Activated CD4-positive, alpha-beta T cell treated with anti-CD3 and anti-CD28 coated beads for 36 hours (primary cell): ENCODE measurements at regions not wholly inside any gene's neighbourhood (a gene's known extent, or its start where the extent isn't known, plus 50 kb on each side); places are given as distances from the start of the nearest gene placed in this dataset.

ENCODE experiments used
- ATAC-seq: fragments of 200-7000 bp; cut with Tn5 transposase; one replicate; pipeline ENCODE4 v1.10.0; 2021; ENCODE audit warnings: mild to moderate bottlenecking, moderate library complexity
- CTCF ChIA-PET: fragments of 350-600 bp; sonication (Branson Sonifier 250); formaldehyde crosslinking; loops from one replicate; lab custom pipeline; 2021; ENCODE audit warnings: antibody characterized with exemption; lab: Charles Lee
- POLR2A ChIA-PET: fragments of 350-600 bp; sonication (Branson Sonifier 250); formaldehyde crosslinking; loops from one replicate; lab custom pipeline; 2021; ENCODE audit warnings: antibody characterized with exemption, inconsistent platforms; lab: Charles Lee
- DNase-seq: peaks from one replicate; pipeline ENCODE4 v3.0.0-alpha.2; 2020
- H3K27ac Mint-ChIP-seq: one replicate; pipeline ENCODE4 v1.8.0; 2021; ENCODE audit warnings: mixed read lengths
- H3K27me3 Mint-ChIP-seq: one replicate; pipeline ENCODE4 v1.8.0; 2021; ENCODE audit warnings: mixed read lengths
- H3K36me3 Mint-ChIP-seq: one replicate; pipeline ENCODE4 v1.8.0; 2021; ENCODE audit warnings: low read depth, mixed read lengths
- H3K4me1 Mint-ChIP-seq: one replicate; pipeline ENCODE4 v1.8.0; 2021; ENCODE audit warnings: mixed read lengths
- H3K4me3 Mint-ChIP-seq: one replicate; pipeline ENCODE4 v1.8.0; 2021; ENCODE audit warnings: mild to moderate bottlenecking, moderate library complexity, mixed read lengths
- H3K9me3 Mint-ChIP-seq: one replicate; pipeline ENCODE4 v1.8.0; 2021; ENCODE audit warnings: low read depth, mixed read lengths
- intact Hi-C, 2 experiments: fragments of 100-400 bp; cut with DNase I in 1 of 2; cut with micrococcal nuclease in 1 of 2; formaldehyde crosslinking; loops; one replicate each; pipeline versions ENCODE4 v1.14.2 to v1.15.1; 2022 to 2024; cut with DNase I, micrococcal nuclease

GRCh38 chr5:143870362-143870761 is 58.4 kb downstream of the HMHB1 start:
- intact Hi-C loops, result no loop called here
- Mint-ChIP-seq H3K4me1 (no peaks in the 10 kb centered on the region), H3K36me3 (no peaks in the 10 kb centered on the region), H3K27me3 (no peaks in the 10 kb centered on the region), H3K4me3 (no peak overlapping the region), H3K27ac (no peak overlapping the region), H3K9me3 (no peaks in the 10 kb centered on the region)
- no peak for DNase-seq
- ChIA-PET POLR2A (no interaction called here), CTCF (interaction anchor here (0.6 kb wide), 1 partner anchor 19 kb away, joined by 3 read pairs; no protein-coding TSS in a partner anchor)
- ATAC-seq, result no peak

DNA sequence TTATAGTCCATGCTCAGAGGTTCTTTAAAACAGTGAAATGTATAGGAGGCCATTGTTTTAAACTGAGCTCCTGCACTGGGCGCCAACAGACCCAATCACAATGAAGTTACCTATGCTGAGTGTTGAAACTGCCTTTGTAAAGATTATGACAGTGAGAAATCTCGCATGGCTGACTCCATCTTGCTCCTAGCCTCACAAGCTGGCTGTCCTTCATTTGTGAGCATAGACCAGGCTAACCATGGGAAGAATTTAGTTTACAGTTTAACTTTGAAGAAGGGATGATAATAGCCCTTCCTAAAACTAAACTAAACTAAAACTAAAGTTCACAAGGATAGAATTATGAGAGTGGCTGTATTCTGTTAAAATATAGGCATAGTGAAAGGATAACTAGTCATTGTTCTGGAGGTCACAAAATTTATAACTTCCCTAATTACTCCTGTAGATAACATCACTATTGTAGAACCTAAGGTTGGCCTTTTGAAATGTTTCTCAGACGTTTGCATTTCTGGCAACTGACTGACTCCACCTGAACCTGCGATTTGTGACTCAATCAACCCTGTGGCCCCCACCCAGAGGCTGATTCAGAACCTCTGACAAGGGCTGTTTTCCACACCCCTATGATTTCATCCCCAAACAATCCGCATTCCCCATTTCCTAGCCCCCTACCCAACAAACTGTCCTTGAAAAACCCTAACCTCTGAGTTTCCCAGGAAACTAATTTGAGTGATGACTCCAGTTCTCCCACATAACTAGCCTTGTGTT is 59.1 kb downstream of the HMHB1 start:
- ChIA-PET CTCF (interaction anchor here (0.6 kb wide), 1 partner anchor 390 kb away, joined by 3 read pairs; no protein-coding TSS in a partner anchor), POLR2A (no interaction called here)
- no peaks in the 10 kb centered on the region for H3K36me3 Mint-ChIP-seq
- ATAC-seq, result no peak
- no peaks in the 10 kb centered on the region for H3K9me3 Mint-ChIP-seq
- H3K4me3 Mint-ChIP-seq, result no peak overlapping the region
- no peak for DNase-seq
- H3K4me1 Mint-ChIP-seq, result no peaks in the 10 kb centered on the region
- no peaks in the 10 kb centered on the region for H3K27me3 Mint-ChIP-seq
- intact Hi-C loops, result no loop called here
- H3K27ac Mint-ChIP-seq, result no peak overlapping the region

GRCh38 chr5:143871672-143872071 is 59.7 kb downstream of the HMHB1 start:
- H3K9me3 Mint-ChIP-seq, result no peaks in the 10 kb centered on the region
- no peaks in the 10 kb centered on the region for H3K4me1 Mint-ChIP-seq
- no peak for ATAC-seq
- no peak overlapping the region for H3K4me3 Mint-ChIP-seq
- intact Hi-C loops, result no loop called here
- ChIA-PET POLR2A (no interaction called here), CTCF (interaction anchor here (0.6 kb wide), 1 partner anchor 389 kb away, joined by 3 read pairs; no protein-coding TSS in a partner anchor)
- no peak for DNase-seq
- no peaks in the 10 kb centered on the region for H3K27me3 Mint-ChIP-seq
- no peaks in the 10 kb centered on the region for H3K36me3 Mint-ChIP-seq
- H3K27ac Mint-ChIP-seq, result no peak overlapping the region

DNA sequence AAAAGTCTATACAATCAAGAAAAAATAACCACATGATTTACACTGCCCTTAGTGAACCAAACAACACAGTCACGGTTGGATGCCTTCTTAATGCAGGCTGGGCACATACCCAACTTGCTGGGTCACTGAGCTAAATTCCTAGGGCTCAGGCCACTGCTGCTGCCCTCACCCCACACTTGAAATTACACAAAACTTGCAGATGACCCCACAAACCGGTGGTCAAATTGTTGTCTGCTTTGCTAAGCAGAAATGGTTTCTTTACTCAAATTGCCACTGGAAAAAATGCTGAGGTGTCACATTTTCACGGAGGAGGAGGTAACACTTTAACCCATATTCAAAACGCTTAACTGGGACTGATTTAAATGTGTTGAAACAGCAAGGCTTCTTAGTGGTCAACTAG is 62.4 kb downstream of the HMHB1 start:
- DNase-seq, result no peak
- ATAC-seq, result no peak
- Mint-ChIP-seq H3K36me3 (no peaks in the 10 kb centered on the region), H3K4me1 (no peaks in the 10 kb centered on the region), H3K27me3 (no peaks in the 10 kb centered on the region), H3K9me3 (no peaks in the 10 kb centered on the region), H3K27ac (no peak overlapping the region), H3K4me3 (no peak overlapping the region)
- ChIA-PET CTCF (interaction anchor here (1.0 kb wide), 1 partner anchor 10 kb away, joined by 3 read pairs; no protein-coding TSS in a partner anchor), POLR2A (no interaction called here)
- intact Hi-C loops, result no loop called here

DNA sequence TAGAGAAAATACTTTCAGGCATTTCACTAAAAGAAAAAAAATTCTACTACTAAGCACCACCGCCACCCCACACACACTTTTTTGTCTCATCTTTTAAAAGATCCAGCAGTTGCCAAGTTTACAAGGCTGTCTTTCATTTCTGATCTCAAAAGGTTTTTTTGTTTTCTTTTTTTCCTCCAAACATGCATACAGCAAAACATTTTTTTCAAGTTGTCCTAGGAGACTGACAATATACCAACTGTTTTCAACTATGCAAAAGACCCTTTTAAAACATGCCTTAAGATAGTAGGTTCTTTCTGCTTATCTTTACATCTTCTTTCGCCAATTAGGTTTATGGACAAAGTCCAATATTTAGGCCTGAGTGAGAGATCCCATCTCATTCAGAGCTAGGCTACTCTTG is 65.2 kb downstream of the HMHB1 start:
- DNase-seq (no peak), ATAC-seq (no peak)
- intact Hi-C loops, result no loop called here
- no peaks in the 10 kb centered on the region for H3K9me3 Mint-ChIP-seq
- H3K27me3 Mint-ChIP-seq, result no peaks in the 10 kb centered on the region
- no peak overlapping the region for H3K4me3 Mint-ChIP-seq
- no peak overlapping the region for H3K27ac Mint-ChIP-seq
- H3K36me3 Mint-ChIP-seq, result no peaks in the 10 kb centered on the region
- H3K4me1 Mint-ChIP-seq, result no peaks in the 10 kb centered on the region
- CTCF ChIA-PET, result interaction anchor here (1.6 kb wide), 1 partner anchor 10 kb away, joined by 4 read pairs; no protein-coding TSS in a partner anchor
- POLR2A ChIA-PET, result no interaction called here

DNA sequence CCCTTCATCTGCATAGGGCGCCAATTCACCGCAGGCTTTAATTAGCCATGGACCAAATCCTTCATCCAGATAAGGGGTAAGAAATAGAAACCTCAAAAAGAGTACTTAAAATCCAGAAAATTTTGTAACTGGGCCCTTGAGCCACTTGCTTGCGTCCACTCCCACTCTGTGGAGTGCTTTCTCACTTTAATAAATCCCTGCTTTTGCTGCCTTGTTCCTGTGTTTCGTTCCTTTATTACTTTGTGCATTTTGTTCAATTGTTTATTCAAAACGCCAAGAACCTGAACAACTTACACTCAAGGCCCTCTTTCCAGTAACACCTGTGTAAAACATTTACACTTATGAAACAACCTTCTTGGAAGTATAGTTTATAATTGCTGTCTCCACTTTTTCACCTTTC is 66.5 kb downstream of the HMHB1 start:
- Mint-ChIP-seq H3K27me3 (no peaks in the 10 kb centered on the region), H3K27ac (no peak overlapping the region), H3K4me3 (no peak overlapping the region), H3K36me3 (no peaks in the 10 kb centered on the region), H3K9me3 (no peaks in the 10 kb centered on the region), H3K4me1 (no peaks in the 10 kb centered on the region)
- no peak for ATAC-seq
- ChIA-PET CTCF (no interaction called here), POLR2A (no interaction called here)
- DNase-seq, result no peak
- intact Hi-C loops, result no loop called here

GRCh38 chr5:143879646-143880045 is 67.7 kb downstream of the HMHB1 start:
- Mint-ChIP-seq H3K27me3 (no peaks in the 10 kb centered on the region), H3K4me3 (no peak overlapping the region), H3K36me3 (no peaks in the 10 kb centered on the region), H3K9me3 (no peaks in the 10 kb centered on the region), H3K4me1 (no peaks in the 10 kb centered on the region), H3K27ac (no peak overlapping the region)
- ATAC-seq (no peak), DNase-seq (no peak)
- ChIA-PET POLR2A (no interaction called here), CTCF (interaction anchor here (0.6 kb wide), 1 partner anchor 328 kb away, joined by 4 read pairs; no protein-coding TSS in a partner anchor)
- intact Hi-C loops, result no loop called here

GRCh38 chr5:143880178-143880577 is 68.2 kb downstream of the HMHB1 start:
- no peaks in the 10 kb centered on the region for H3K27me3 Mint-ChIP-seq
- no peak for DNase-seq
- ATAC-seq, result no peak
- no peaks in the 10 kb centered on the region for H3K36me3 Mint-ChIP-seq
- intact Hi-C loops, result no loop called here
- H3K4me3 Mint-ChIP-seq, result no peak overlapping the region
- ChIA-PET CTCF (interaction anchor here (0.6 kb wide), 1 partner anchor 80 kb away, joined by 3 read pairs; no protein-coding TSS in a partner anchor), POLR2A (no interaction called here)
- no peak overlapping the region for H3K27ac Mint-ChIP-seq
- no peaks in the 10 kb centered on the region for H3K4me1 Mint-ChIP-seq
- H3K9me3 Mint-ChIP-seq, result no peaks in the 10 kb centered on the region

GRCh38 chr5:143882520-143882919 is 70.6 kb downstream of the HMHB1 start:
- intact Hi-C loops, result no loop called here
- POLR2A ChIA-PET, result no interaction called here

GRCh38 chr5:143886096-143886495 is 74.1 kb downstream of the HMHB1 start:
- ATAC-seq (no peak), DNase-seq (no peak)
- ChIA-PET CTCF (interaction anchor here (1.6 kb wide), 1 partner anchor 9 kb away, joined by 4 read pairs; no protein-coding TSS in a partner anchor), POLR2A (no interaction called here)
- H3K4me1 Mint-ChIP-seq, result no peaks in the 10 kb centered on the region
- H3K4me3 Mint-ChIP-seq, result no peak overlapping the region
- H3K36me3 Mint-ChIP-seq, result no peaks in the 10 kb centered on the region
- H3K27ac Mint-ChIP-seq, result no peak overlapping the region
- no peaks in the 10 kb centered on the region for H3K27me3 Mint-ChIP-seq
- intact Hi-C loops, result no loop called here
- no peaks in the 10 kb centered on the region for H3K9me3 Mint-ChIP-seq

More at GRCh38 chr5:143882520-143882919, 70.6 kb downstream of the HMHB1 start:
- DNase-seq (no peak), ATAC-seq (no peak)
- Mint-ChIP-seq H3K27ac (no peak overlapping the region), H3K9me3 (no peaks in the 10 kb centered on the region), H3K27me3 (no peaks in the 10 kb centered on the region), H3K4me1 (no peaks in the 10 kb centered on the region), H3K4me3 (no peak overlapping the region), H3K36me3 (no peaks in the 10 kb centered on the region)
- CTCF ChIA-PET, result no interaction called here

- ChIA-PET POLR2A (no interaction called here), CTCF (interaction anchor here (0.8 to 1.6 kb wide), 2 partner anchors 10 to 12 kb away, joined by 3 to 4 read pairs; no protein-coding TSS in a partner anchor)
- no peak for ATAC-seq
- no peak overlapping the region for H3K27ac Mint-ChIP-seq
- H3K4me1 Mint-ChIP-seq, result no peaks in the 10 kb centered on the region
- no peak overlapping the region for H3K4me3 Mint-ChIP-seq
- H3K27me3 Mint-ChIP-seq, result no peaks in the 10 kb centered on the region
- no peak for DNase-seq
- intact Hi-C loops, result no loop called here
- no peaks in the 10 kb centered on the region for H3K9me3 Mint-ChIP-seq
- H3K36me3 Mint-ChIP-seq, result no peaks in the 10 kb centered on the region
Observed at GRCh38 chr5:143886651-143887638, 75.0 kb downstream of the HMHB1 start.
